ENCODE measurements at regions not wholly inside any gene's neighbourhood (a gene's known extent, or its start where the extent isn't known, plus 50 kb on each side); places are given as distances from the start of the nearest gene placed in this dataset.

GRCh38 chr20:6496874-6497273, 270.6 kb upstream of the BMP2 start:
- H3K4me3 Mint-ChIP-seq: no peak overlapping the region
- ChIA-PET POLR2A (no interaction called here), CTCF (no interaction called here)
- 0 out of 2 replicates have a peak, but pooled peaks cover 4% of the 10 kb centered on the region for H3K4me1 Mint-ChIP-seq
- H3K27ac Mint-ChIP-seq: no peak overlapping the region
- TF ChIP-seq MAX (CRISPR knock-in tag; IDR thresholded peaks at IDR 0.05) (no peak), ZMAT4 (CRISPR knock-in tag; IDR thresholded peaks at IDR 0.05) (no peak), ZBTB21 (CRISPR knock-in tag; IDR thresholded peaks at IDR 0.05; ENCODE audit: borderline replicate concordance) (no peak), ZNF512 (CRISPR knock-in tag; IDR thresholded peaks at IDR 0.05; ENCODE audit: borderline replicate concordance) (no peak), CREM (CRISPR knock-in tag; IDR thresholded peaks at IDR 0.05) (no peak), RORB (CRISPR knock-in tag; IDR thresholded peaks at IDR 0.05) (no peak)
- H3K9me3 Mint-ChIP-seq: peaks cover 11% of the 10 kb centered on the region
- ATAC-seq (no peak), DNase-seq (ENCODE audit: low spot score) (no peak)
- no peaks in the 10 kb centered on the region; the same call in 1 of the 2 replicates for H3K36me3 Mint-ChIP-seq
- no peaks in the 10 kb centered on the region for H3K27me3 Mint-ChIP-seq (ENCODE audit: low read depth)

GRCh38 chr20:6495907-6496306, 271.6 kb upstream of the BMP2 start:
- H3K36me3 Mint-ChIP-seq: no peaks in the 10 kb centered on the region; the same call in 1 of the 2 replicates
- DNase-seq (ENCODE audit: low spot score) (no peak), ATAC-seq (no peak)
- ChIA-PET POLR2A (no interaction called here), CTCF (no interaction called here)
- no peaks in the 10 kb centered on the region for H3K27me3 Mint-ChIP-seq (ENCODE audit: low read depth)
- TF ChIP-seq GTF2I (CRISPR knock-in tag; conservative IDR thresholded peaks at IDR 0.05): no peak
- TF ChIP-seq RORB (CRISPR knock-in tag; IDR thresholded peaks at IDR 0.05): no peak
- H3K4me3 Mint-ChIP-seq: no peak overlapping the region
- H3K27ac Mint-ChIP-seq: no peak overlapping the region
- H3K4me1 Mint-ChIP-seq: 0 out of 2 replicates have a peak, but pooled peaks cover 4% of the 10 kb centered on the region
- H3K9me3 Mint-ChIP-seq: peaks cover 11% of the 10 kb centered on the region

GRCh38 chr20:6492271-6493055, 275.0 kb upstream of the BMP2 start:
- no peaks in the 10 kb centered on the region for H3K36me3 Mint-ChIP-seq
- ChIA-PET POLR2A (no interaction called here), CTCF (interaction anchor here (1.0 kb wide), 1 partner anchor 34 kb away, joined by 3 read pairs; no protein-coding TSS in a partner anchor)
- peak; percentile 46 for ATAC-seq
- 0 out of 2 replicates have a peak, but pooled peaks cover 4% of the 10 kb centered on the region for H3K4me1 Mint-ChIP-seq
- no peak overlapping the region for H3K4me3 Mint-ChIP-seq
- H3K9me3 Mint-ChIP-seq: no peaks in the 10 kb centered on the region
- no peak overlapping the region for H3K27ac Mint-ChIP-seq
- no peak for DNase-seq (ENCODE audit: low spot score)
- no peak for TF ChIP-seq GABPB1 (CRISPR knock-in tag; IDR thresholded peaks at IDR 0.05)
- no peak for TF ChIP-seq E2F5 (CRISPR knock-in tag; IDR thresholded peaks at IDR 0.05)
- no peak for TF ChIP-seq USF2 (CRISPR knock-in tag; IDR thresholded peaks at IDR 0.05)
- TF ChIP-seq IRF1 (CRISPR knock-in tag; IDR thresholded peaks at IDR 0.05): no peak
- no peak for TF ChIP-seq JAZF1 (CRISPR knock-in tag; IDR thresholded peaks at IDR 0.05)
- no peak for TF ChIP-seq NFATC4 (CRISPR knock-in tag; IDR thresholded peaks at IDR 0.05)
- TF ChIP-seq ARID4B (CRISPR knock-in tag; IDR thresholded peaks at IDR 0.05; ENCODE audit: borderline replicate concordance): no peak
- H3K27me3 Mint-ChIP-seq (ENCODE audit: low read depth): no peaks in the 10 kb centered on the region
